GM21529 (cell line): ENCODE measurements at regions not wholly inside any gene's neighbourhood (a gene's known extent, or its start where the extent isn't known, plus 50 kb on each side); places are given as distances from the start of the nearest gene placed in this dataset.

ENCODE experiments used
- ATAC-seq: cut with Tn5 transposase; IDR thresholded peaks from one replicate; pipeline ENCODE4 v1.9.1; 2021; ENCODE audit not compliant: unreplicated experiment

GRCh38 chr4:57501720-57502119 lies 391.5 kb upstream of the IGFBP7 start:
- no peak for ATAC-seq

GRCh38 chr4:57499786-57500185 lies 389.6 kb upstream of the IGFBP7 start:
- no peak for ATAC-seq

- no peak for ATAC-seq
These were observed 388.1 kb upstream of the IGFBP7 start for GRCh38 chr4:57498251-57498650.

GRCh38 chr4:57496697-57497471 lies 386.7 kb upstream of the IGFBP7 start:
- ATAC-seq: no peak

- ATAC-seq: no peak
These were observed 384.6 kb upstream of the IGFBP7 start for GRCh38 chr4:57494821-57495220.

- no peak for ATAC-seq
These were observed 382.2 kb upstream of the IGFBP7 start for GRCh38 chr4:57492251-57492878.

- no peak for ATAC-seq
These were observed 381.2 kb upstream of the IGFBP7 start for GRCh38 chr4:57491388-57491787.

GRCh38 chr4:57490520-57491255 lies 380.5 kb upstream of the IGFBP7 start:
- ATAC-seq: no peak

GRCh38 chr4:57488366-57489162 lies 378.4 kb upstream of the IGFBP7 start:
- ATAC-seq: no peak

- no peak for ATAC-seq
These were observed 365.2 kb upstream of the IGFBP7 start for GRCh38 chr4:57475424-57475823.

- ATAC-seq: no peak
These were observed 355.3 kb upstream of the IGFBP7 start for GRCh38 chr4:57465321-57466056.

- no peak for ATAC-seq
These were observed 352.7 kb upstream of the IGFBP7 start for GRCh38 chr4:57462843-57463242.

GRCh38 chr4:57460967-57461366 lies 350.8 kb upstream of the IGFBP7 start:
- no peak for ATAC-seq

GRCh38 chr4:57448901-57449300 lies 338.7 kb upstream of the IGFBP7 start:
- ATAC-seq: no peak

- no peak for ATAC-seq
These were observed 338.3 kb upstream of the IGFBP7 start for GRCh38 chr4:57448452-57448851.

GRCh38 chr4:57446266-57446665 lies 336.1 kb upstream of the IGFBP7 start:
- no peak for ATAC-seq

GRCh38 chr4:57445686-57446085 lies 335.5 kb upstream of the IGFBP7 start:
- no peak for ATAC-seq

GRCh38 chr4:57444671-57445070 lies 334.5 kb upstream of the IGFBP7 start:
- ATAC-seq: no peak

GRCh38 chr4:57443787-57444186 lies 333.6 kb upstream of the IGFBP7 start:
- no peak for ATAC-seq

GRCh38 chr4:57443308-57443707 lies 333.1 kb upstream of the IGFBP7 start:
- no peak for ATAC-seq
